A549 (cell line): ENCODE measurements at regions not wholly inside any gene's neighbourhood (a gene's known extent, or its start where the extent isn't known, plus 50 kb on each side); places are given as distances from the start of the nearest gene placed in this dataset.
A peak's percentile ranks its signal among the peaks of the same experiment; 100 is the strongest.

ENCODE experiments used
- ATAC-seq, 2 experiments: fragments of 200-7000 bp in 1 of 2; fragments of >200 bp in 1 of 2; cut with Nextera tagmentation in 1 of 2; cut with Tn5 transposase in 1 of 2; 3 replicates each; pipeline versions ENCODE4 v1.8.0 to v1.9.1; 2018 to 2020; ENCODE audit warnings: mild to moderate bottlenecking in 1 of 2, moderate library complexity in 1 of 2
- CTCF ChIA-PET: fragments of 300-600 bp; sonication (Branson Sonifier 250); formaldehyde crosslinking; extraction: SDS; loops from one replicate; lab custom pipeline; 2021; ENCODE audit warnings: antibody characterized with exemption, inconsistent platforms; lab: Yijun Ruan, JAX
- POLR2A ChIA-PET: fragments of 350-600 bp; formaldehyde crosslinking; extraction: SDS; loops from one replicate; lab custom pipeline; 2021; ENCODE audit warnings: antibody characterized with exemption, inconsistent platforms; lab: Yijun Ruan, JAX
- DNase-seq, 2 experiments: peaks; one replicate each; pipeline versions ENCODE4 v3.0.0 to v3.0.0-alpha.2; 2011 to 2016; ENCODE audit warnings: low read depth in 1 of 2, low spot score in 1 of 2
- FAIRE-seq: peaks from 2 replicates; lab custom pipeline; 2011; peaks lifted over from hg19 to GRCh38; lab: Jason Lieb, UNC
- H3K27ac ChIP-seq, 2 experiments: fragments of >200 bp; sonication (Bioruptor Twin); formaldehyde crosslinking; 3 replicates each; pipeline ENCODE4 v1.5.1; 2016 to 2017
- H3K4me1 ChIP-seq: fragments of >200 bp; sonication (Bioruptor Twin); formaldehyde crosslinking; 3 replicates; pipeline ENCODE4 v1.6.1; 2016
- H3K4me2 ChIP-seq: fragments of >200 bp; sonication (Bioruptor Twin); formaldehyde crosslinking; 3 replicates; pipeline ENCODE4 v1.6.1; 2016
- H3K4me3 ChIP-seq: fragments of >200 bp; sonication (Bioruptor Twin); formaldehyde crosslinking; 3 replicates; pipeline ENCODE4 v1.5.1; 2016
- H3K9me3 ChIP-seq: fragments of >200 bp; sonication (Bioruptor Twin); formaldehyde crosslinking; 3 replicates; pipeline ENCODE4 v1.6.1; 2016
- BHLHE40 ChIP-seq: IDR thresholded peaks from 2 replicates; pipeline ENCODE4 v1.6.1; 2012; ENCODE audit warnings: low read depth, low read length, inconsistent platforms
- CEBPB ChIP-seq, 2 experiments: fragments of >200 bp in 1 of 2; sonication (Bioruptor Twin) in 1 of 2; formaldehyde crosslinking in 1 of 2; IDR thresholded peaks; 2 replicates each; pipeline ENCODE4 v1.6.1; 2012 to 2016
- EHF ChIP-seq: fragments of 250-450 bp; sonication (Bioruptor Pico); IDR thresholded peaks from 2 replicates; pipeline ENCODE4 v1.5.0; 2020; ENCODE audit warnings: mild to moderate bottlenecking
- FOSL2 ChIP-seq, 2 experiments: fragments of 450-650 bp in 1 of 2; fragments of >200 bp in 1 of 2; sonication (Bioruptor Twin) in 1 of 2; formaldehyde crosslinking; IDR thresholded peaks; 2 replicates each; pipeline versions ENCODE4 v1.5.0 to v1.6.1; 2016 to 2020; ENCODE audit warnings: mild to moderate bottlenecking in 1 of 2, moderate library complexity in 1 of 2
- FOXS1 ChIP-seq: fragments of 250-450 bp; sonication (Bioruptor Pico); IDR thresholded peaks from 2 replicates; pipeline ENCODE4 v1.5.0; 2020; ENCODE audit warnings: mild to moderate bottlenecking, moderate library complexity
- GATA3 ChIP-seq: IDR thresholded peaks from 2 replicates; pipeline ENCODE4 v1.6.1; 2012; ENCODE audit warnings: borderline replicate concordance
- HDAC2 ChIP-seq: fragments of 200-600 bp; sonication (generic); IDR thresholded peaks from 2 replicates; pipeline ENCODE4 v1.6.1; 2016
- HOXB13 ChIP-seq: fragments of 250-450 bp; sonication (Bioruptor Pico); IDR thresholded peaks from 2 replicates; pipeline ENCODE4 v1.5.0; 2020; ENCODE audit warnings: low read depth, mild to moderate bottlenecking, moderate library complexity
- HOXB5 ChIP-seq: fragments of 250-450 bp; sonication (Bioruptor Pico); IDR thresholded peaks from 2 replicates; pipeline ENCODE4 v1.5.0; 2020; ENCODE audit warnings: mild to moderate bottlenecking, moderate library complexity
- MAZ ChIP-seq: fragments of 150-350 bp; IDR thresholded peaks from 2 replicates; pipeline ENCODE4 v1.6.1; 2014; ENCODE audit warnings: antibody characterized with exemption, low read depth, low read length, borderline replicate concordance
- MYC ChIP-seq: IDR thresholded peaks from 2 replicates; pipeline ENCODE4 v1.6.1; 2012; ENCODE audit warnings: mild to moderate bottlenecking, inconsistent platforms, low read length, improper control_type of control experiment, borderline replicate concordance
- POLR2A ChIP-seq: IDR thresholded peaks from 2 replicates; pipeline ENCODE4 v1.6.1; 2012; ENCODE audit warnings: mild to moderate bottlenecking, low read length
- RAD21 ChIP-seq, 2 experiments: fragments of >200 bp in 1 of 2; sonication (Bioruptor Twin) in 1 of 2; formaldehyde crosslinking in 1 of 2; IDR thresholded peaks in 1 of 2; conservative IDR thresholded peaks in 1 of 2; 2 replicates in 1 of 2; 3 replicates in 1 of 2; pipeline ENCODE4 v1.6.1; 2012 to 2018; ENCODE audit warnings: inconsistent platforms in 1 of 2
- RARB ChIP-seq: fragments of 250-450 bp; sonication (Bioruptor Pico); IDR thresholded peaks from 2 replicates; pipeline ENCODE4 v1.8.0; 2021; ENCODE audit warnings: mild to moderate bottlenecking, moderate library complexity
- RFX5 ChIP-seq: fragments of 450-650 bp; IDR thresholded peaks from 2 replicates; pipeline ENCODE4 v1.7.1; 2014; ENCODE audit warnings: antibody characterized with exemption, mild to moderate bottlenecking, moderate library complexity
- RNF2 ChIP-seq: fragments of 200-600 bp; sonication (generic); IDR thresholded peaks from 2 replicates; pipeline ENCODE4 v1.6.1; 2016; ENCODE audit warnings: low read depth, mild to moderate bottlenecking, antibody characterized with exemption, moderate library complexity, borderline replicate concordance
- TFCP2L1 ChIP-seq: fragments of 250-450 bp; sonication (Bioruptor Pico); IDR thresholded peaks from 2 replicates; pipeline ENCODE4 v1.5.0; 2021; ENCODE audit warnings: mild to moderate bottlenecking
- ZC3H11A ChIP-seq: fragments of 450-650 bp; IDR thresholded peaks from 2 replicates; pipeline ENCODE4 v1.6.1; 2014; ENCODE audit warnings: antibody characterized with exemption, mild to moderate bottlenecking
- ZNF302 ChIP-seq: fragments of 250-450 bp; sonication (Bioruptor Pico); IDR thresholded peaks from 2 replicates; pipeline ENCODE4 v1.9.0; 2021; ENCODE audit warnings: inconsistent platforms, mild to moderate bottlenecking, moderate library complexity
- WGBS: methylation state at CpG from one replicate; pipeline ENCODE4 v1.1.6; 2017; ENCODE audit errors: missing lambda C conversion rate; 5-methylcytosine and 5-hydroxymethylcytosine counted together
- TF ChIP-seq, protein P1 (sequence below): fragments of 150-350 bp; IDR thresholded peaks from 2 replicates; pipeline ENCODE4 v1.6.1; 2014; ENCODE audit warnings: low read depth, mild to moderate bottlenecking, low read length
- TF ChIP-seq, protein P2 (sequence below): fragments of 200-600 bp; sonication (generic); IDR thresholded peaks from 2 replicates; pipeline ENCODE4 v1.6.1; 2016; ENCODE audit warnings: antibody characterized with exemption, mild to moderate bottlenecking, moderate library complexity
- TF ChIP-seq, protein P3 (sequence below): fragments of >200 bp; sonication (Bioruptor Twin); formaldehyde crosslinking; IDR thresholded peaks from 2 replicates; pipeline ENCODE4 v1.6.1; 2016

GRCh38 chr5:53334431-53334941 is 145.9 kb upstream of the FST start:
- ChIA-PET CTCF (no interaction called here), POLR2A (no interaction called here)
- Histone ChIP-seq H3K4me1 (peaks cover 16% of the 10 kb centered on the region; the same call in 1 of the 3 replicates), H3K27ac (no peak overlapping the region), H3K4me2 (no peak overlapping the region), H3K9me3 (no peaks in the 10 kb centered on the region), H3K4me3 (no peak overlapping the region)
- FAIRE-seq (peak; percentile 13), DNase-seq (no peak), ATAC-seq (no peak)
- TF ChIP-seq RNF2 (no peak), MAZ (no peak)
- TF ChIP-seq, protein P1, sequence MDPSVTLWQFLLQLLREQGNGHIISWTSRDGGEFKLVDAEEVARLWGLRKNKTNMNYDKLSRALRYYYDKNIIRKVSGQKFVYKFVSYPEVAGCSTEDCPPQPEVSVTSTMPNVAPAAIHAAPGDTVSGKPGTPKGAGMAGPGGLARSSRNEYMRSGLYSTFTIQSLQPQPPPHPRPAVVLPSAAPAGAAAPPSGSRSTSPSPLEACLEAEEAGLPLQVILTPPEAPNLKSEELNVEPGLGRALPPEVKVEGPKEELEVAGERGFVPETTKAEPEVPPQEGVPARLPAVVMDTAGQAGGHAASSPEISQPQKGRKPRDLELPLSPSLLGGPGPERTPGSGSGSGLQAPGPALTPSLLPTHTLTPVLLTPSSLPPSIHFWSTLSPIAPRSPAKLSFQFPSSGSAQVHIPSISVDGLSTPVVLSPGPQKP, result no peak
- TF ChIP-seq, protein P2, sequence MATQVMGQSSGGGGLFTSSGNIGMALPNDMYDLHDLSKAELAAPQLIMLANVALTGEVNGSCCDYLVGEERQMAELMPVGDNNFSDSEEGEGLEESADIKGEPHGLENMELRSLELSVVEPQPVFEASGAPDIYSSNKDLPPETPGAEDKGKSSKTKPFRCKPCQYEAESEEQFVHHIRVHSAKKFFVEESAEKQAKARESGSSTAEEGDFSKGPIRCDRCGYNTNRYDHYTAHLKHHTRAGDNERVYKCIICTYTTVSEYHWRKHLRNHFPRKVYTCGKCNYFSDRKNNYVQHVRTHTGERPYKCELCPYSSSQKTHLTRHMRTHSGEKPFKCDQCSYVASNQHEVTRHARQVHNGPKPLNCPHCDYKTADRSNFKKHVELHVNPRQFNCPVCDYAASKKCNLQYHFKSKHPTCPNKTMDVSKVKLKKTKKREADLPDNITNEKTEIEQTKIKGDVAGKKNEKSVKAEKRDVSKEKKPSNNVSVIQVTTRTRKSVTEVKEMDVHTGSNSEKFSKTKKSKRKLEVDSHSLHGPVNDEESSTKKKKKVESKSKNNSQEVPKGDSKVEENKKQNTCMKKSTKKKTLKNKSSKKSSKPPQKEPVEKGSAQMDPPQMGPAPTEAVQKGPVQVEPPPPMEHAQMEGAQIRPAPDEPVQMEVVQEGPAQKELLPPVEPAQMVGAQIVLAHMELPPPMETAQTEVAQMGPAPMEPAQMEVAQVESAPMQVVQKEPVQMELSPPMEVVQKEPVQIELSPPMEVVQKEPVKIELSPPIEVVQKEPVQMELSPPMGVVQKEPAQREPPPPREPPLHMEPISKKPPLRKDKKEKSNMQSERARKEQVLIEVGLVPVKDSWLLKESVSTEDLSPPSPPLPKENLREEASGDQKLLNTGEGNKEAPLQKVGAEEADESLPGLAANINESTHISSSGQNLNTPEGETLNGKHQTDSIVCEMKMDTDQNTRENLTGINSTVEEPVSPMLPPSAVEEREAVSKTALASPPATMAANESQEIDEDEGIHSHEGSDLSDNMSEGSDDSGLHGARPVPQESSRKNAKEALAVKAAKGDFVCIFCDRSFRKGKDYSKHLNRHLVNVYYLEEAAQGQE, result no peak
- 88% methylated on average over 4 of the region's 4 CpGs for WGBS

GRCh38 chr5:53335115-53335514 is 145.3 kb upstream of the FST start:
- H3K27ac ChIP-seq, result no peak overlapping the region

GRCh38 chr5:53337827-53338226 is 142.6 kb upstream of the FST start:
- no peak for ATAC-seq
- Histone ChIP-seq H3K4me3 (no peak overlapping the region), H3K27ac (no peak overlapping the region), H3K4me1 (peaks cover 7% of the 10 kb centered on the region; the same call in 1 of the 3 replicates), H3K9me3 (no peaks in the 10 kb centered on the region), H3K4me2 (no peak overlapping the region)
- POLR2A ChIA-PET, result no interaction called here
- CTCF ChIA-PET, result no interaction called here
- 67% methylated on average over 1 of the region's 1 CpG for WGBS
- TF ChIP-seq FOSL2 (IDR thresholded peaks at IDR 0.05), result no peak
- TF ChIP-seq FOSL2 (CRISPR knock-in tag; IDR thresholded peaks at IDR 0.05), result peak; percentile 38; the same call in 1 of the 2 replicates
- TF ChIP-seq RFX5, result no peak
- no peak for DNase-seq
- no peak for FAIRE-seq

More at GRCh38 chr5:53335115-53335514, 145.3 kb upstream of the FST start:
- H3K4me2 ChIP-seq, result no peak overlapping the region
- DNase-seq (peak in 1 of 2 experiments; percentile 26), ATAC-seq (peak in 1 of 2 experiments; percentile 64; a peak in 3 of 6 replicates), FAIRE-seq (no peak)
- CTCF ChIA-PET, result no interaction called here
- no peak overlapping the region for H3K4me3 ChIP-seq
- no peaks in the 10 kb centered on the region for H3K9me3 ChIP-seq
- 80% methylated on average over 2 of the region's 2 CpGs for WGBS
- POLR2A ChIA-PET, result no interaction called here
- H3K4me1 ChIP-seq, result peaks cover 16% of the 10 kb centered on the region; the same call in 1 of the 3 replicates
- no peak for TF ChIP-seq TFCP2L1
- TF ChIP-seq RAD21 (conservative IDR thresholded peaks at IDR 0.05 in 1 of 2, IDR thresholded peaks at IDR 0.05 in 1 of 2), result peak in 1 of 2 experiments; percentile 32; a peak in 1 of 5 replicates
- TF ChIP-seq ZNF302 (CRISPR knock-in tag), result no peak

GRCh38 chr5:53338971-53339370 is 141.5 kb upstream of the FST start:
- DNase-seq (no peak), ATAC-seq (no peak), FAIRE-seq (no peak)
- no peaks in the 10 kb centered on the region for H3K4me1 ChIP-seq
- POLR2A ChIA-PET, result no interaction called here
- no peak overlapping the region for H3K4me3 ChIP-seq
- TF ChIP-seq ZC3H11A, result no peak
- TF ChIP-seq BHLHE40, result no peak
- TF ChIP-seq, protein P2, result no peak
- TF ChIP-seq MYC, result no peak
- no peak for TF ChIP-seq HDAC2
- no peak for TF ChIP-seq FOXS1 (CRISPR knock-in tag)
- no peak for TF ChIP-seq HOXB13 (CRISPR knock-in tag)
- no peak for TF ChIP-seq RARB (CRISPR knock-in tag)
- TF ChIP-seq TFCP2L1, result no peak
- no peak for TF ChIP-seq HOXB5 (CRISPR knock-in tag)
- TF ChIP-seq CEBPB (IDR thresholded peaks at IDR 0.05), result no peak
- no peak for TF ChIP-seq EHF (CRISPR knock-in tag)
- TF ChIP-seq POLR2A, result no peak
- TF ChIP-seq, protein P3, sequence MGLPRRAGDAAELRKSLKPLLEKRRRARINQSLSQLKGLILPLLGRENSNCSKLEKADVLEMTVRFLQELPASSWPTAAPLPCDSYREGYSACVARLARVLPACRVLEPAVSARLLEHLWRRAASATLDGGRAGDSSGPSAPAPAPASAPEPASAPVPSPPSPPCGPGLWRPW, result no peak
- TF ChIP-seq GATA3, result no peak
- WGBS, result 66% methylated on average over 2 of the region's 2 CpGs
- 0 out of 3 replicates have a peak, but pooled peaks cover 3% of the 10 kb centered on the region for H3K9me3 ChIP-seq
- CTCF ChIA-PET, result interaction anchor here (1.2 kb wide), 2 partner anchors 13 to 15 kb away, joined by 3 read pairs; no protein-coding TSS in a partner anchor
- H3K4me2 ChIP-seq, result no peak overlapping the region
- no peak overlapping the region for H3K27ac ChIP-seq
